Common myeloid progenitor, CD34-positive (primary cell): ENCODE measurements at regions not wholly inside any gene's neighbourhood (a gene's known extent, or its start where the extent isn't known, plus 50 kb on each side); places are given as distances from the start of the nearest gene placed in this dataset.
A peak's percentile ranks its signal among the peaks of the same experiment; 100 is the strongest.

Experiments used
- CTCF ChIA-PET: fragments of 350-600 bp; sonication (Branson Sonifier 250); formaldehyde crosslinking; loops from one replicate; lab custom pipeline; 2021; ENCODE audit warnings: antibody characterized with exemption; lab: Charles Lee
- POLR2A ChIA-PET: fragments of 350-600 bp; sonication (Branson Sonifier 250); formaldehyde crosslinking; loops from one replicate; lab custom pipeline; 2021; ENCODE audit warnings: antibody characterized with exemption; lab: Charles Lee
- DNase-seq, 3 donors: peaks; one replicate each; pipeline versions ENCODE4 v3.0.0 to v3.0.0-alpha.2; 2013
- H3K27ac ChIP-seq, 2 experiments: 1 replicate in 1 of 2; 2 replicates in 1 of 2; pipeline ENCODE4 v1.7.0; 2013; ENCODE audit warnings: inconsistent platforms in 2 of 2, low read length in 2 of 2, mild to moderate bottlenecking in 2 of 2, low read depth in 1 of 2, moderate library complexity in 1 of 2; ENCODE audit not compliant: severe bottlenecking in 2 of 2, insufficient read depth in 1 of 2, poor library complexity in 1 of 2
- H3K27me3 ChIP-seq, 5 experiments: replicated peaks in 2 of 5; 1 replicate in 3 of 5; 2 replicates in 2 of 5; pipeline versions ENCODE4 v1.6.1 to v1.7.0; 2013; ENCODE audit warnings: low read length in 4 of 5, mild to moderate bottlenecking in 2 of 5, moderate library complexity in 2 of 5, inconsistent platforms in 1 of 5; ENCODE audit not compliant: insufficient read depth in 5 of 5, control insufficient read depth in 4 of 5
- H3K36me3 ChIP-seq, 4 experiments: 1 replicate in 2 of 4; 2 replicates in 2 of 4; pipeline versions ENCODE4 v1.6.1 to v1.7.0; 2013; ENCODE audit warnings: low read length in 3 of 4, control low read depth in 1 of 4, mild to moderate bottlenecking in 1 of 4; ENCODE audit not compliant: control insufficient read depth in 4 of 4, insufficient read depth in 4 of 4
- H3K4me1 ChIP-seq, 4 experiments: 1 replicate in 3 of 4; 2 replicates in 1 of 4; pipeline versions ENCODE4 v1.6.1 to v1.7.1; 2013; ENCODE audit warnings: low read length in 3 of 4, mild to moderate bottlenecking in 3 of 4, control low read depth in 1 of 4, inconsistent platforms in 1 of 4, moderate library complexity in 1 of 4; ENCODE audit not compliant: control insufficient read depth in 4 of 4, insufficient read depth in 4 of 4; ENCODE audit errors: control extremely low read depth in 1 of 4
- H3K4me3 ChIP-seq, 7 experiments: 1 replicate in 4 of 7; 2 replicates in 3 of 7; pipeline versions ENCODE4 v1.5.1 to v1.7.0; 2013; ENCODE audit warnings: mild to moderate bottlenecking in 7 of 7, low read length in 6 of 7, moderate library complexity in 6 of 7, inconsistent platforms in 2 of 7, low read depth in 2 of 7, control low read depth in 1 of 7; ENCODE audit not compliant: insufficient read depth in 4 of 7, control insufficient read depth in 1 of 7; ENCODE audit errors: extremely low read depth in 1 of 7
- H3K9me3 ChIP-seq, 5 experiments: 1 replicate in 4 of 5; 2 replicates in 1 of 5; pipeline versions ENCODE4 v1.6.1 to v1.7.1; 2013; ENCODE audit warnings: low read length in 4 of 5, mild to moderate bottlenecking in 2 of 5, inconsistent platforms in 1 of 5, low read depth in 1 of 5, moderate library complexity in 1 of 5; ENCODE audit not compliant: control insufficient read depth in 4 of 5, insufficient read depth in 2 of 5; ENCODE audit errors: control extremely low read depth in 1 of 5
- WGBS: methylation state at CpG from one replicate; pipeline ENCODE4 v1.1.5; 2013; ENCODE audit not compliant: insufficient coverage; 5-methylcytosine and 5-hydroxymethylcytosine counted together

- CTCF ChIA-PET, result interaction anchor here (1.0 kb wide), 1 partner anchor 18 kb away, joined by 3 read pairs; no protein-coding TSS in a partner anchor
Measured at GRCh38 chr5:10118150-10118549, 131.5 kb downstream of the ATPSCKMT start.

GRCh38 chr5:10116594-10116993 is 133.1 kb downstream of the ATPSCKMT start:
- Histone ChIP-seq H3K9me3 (no peaks in the 10 kb centered on the region), H3K27me3 (no peaks in the 10 kb centered on the region), H3K4me3 (no peak overlapping the region), H3K4me1 (no peaks in the 10 kb centered on the region), H3K27ac (no peak overlapping the region), H3K36me3 (no peaks in the 10 kb centered on the region)
- ChIA-PET CTCF (no interaction called here), POLR2A (no interaction called here)
- DNase-seq, result no peak

More at GRCh38 chr5:10118150-10118549, 131.5 kb downstream of the ATPSCKMT start:
- Histone ChIP-seq H3K4me1 (no peaks in the 10 kb centered on the region), H3K9me3 (no peaks in the 10 kb centered on the region), H3K27ac (no peak overlapping the region), H3K4me3 (no peak overlapping the region), H3K36me3 (no peaks in the 10 kb centered on the region), H3K27me3 (no peaks in the 10 kb centered on the region)
- DNase-seq, result no peak
- POLR2A ChIA-PET, result no interaction called here

GRCh38 chr5:10115669-10116068 is 134.0 kb downstream of the ATPSCKMT start:
- POLR2A ChIA-PET, result no interaction called here
- Histone ChIP-seq H3K4me1 (no peaks in the 10 kb centered on the region), H3K27me3 (no peaks in the 10 kb centered on the region), H3K4me3 (no peak overlapping the region), H3K27ac (no peak overlapping the region), H3K36me3 (no peaks in the 10 kb centered on the region), H3K9me3 (no peaks in the 10 kb centered on the region)
- WGBS, result 100% methylated on average over 4 of the region's 4 CpGs
- CTCF ChIA-PET, result no interaction called here
- no peak for DNase-seq

GRCh38 chr5:10111571-10111970 is 138.1 kb downstream of the ATPSCKMT start:
- H3K27ac ChIP-seq, result no peak overlapping the region
- H3K4me3 ChIP-seq, result no peak overlapping the region
- no peaks in the 10 kb centered on the region for H3K36me3 ChIP-seq
- no peaks in the 10 kb centered on the region for H3K4me1 ChIP-seq
- 24% methylated on average over 7 of the region's 7 CpGs for WGBS
- peaks cover 0 to 2% (median 0%) of the 10 kb centered on the region in 5 experiments for H3K27me3 ChIP-seq
- CTCF ChIA-PET, result no interaction called here
- peak in 1 of 3 donors; percentile 7 for DNase-seq
- POLR2A ChIA-PET, result no interaction called here
- no peaks in the 10 kb centered on the region for H3K9me3 ChIP-seq

GRCh38 chr5:10110228-10110627 is 139.5 kb downstream of the ATPSCKMT start:
- ChIA-PET POLR2A (no interaction called here), CTCF (no interaction called here)
- no peaks in the 10 kb centered on the region for H3K4me1 ChIP-seq
- 98% methylated on average over 10 of the region's 10 CpGs for WGBS
- no peaks in the 10 kb centered on the region for H3K9me3 ChIP-seq
- no peak overlapping the region for H3K4me3 ChIP-seq
- no peaks in the 10 kb centered on the region for H3K36me3 ChIP-seq
- no peak overlapping the region for H3K27ac ChIP-seq
- no peak for DNase-seq
- peaks cover 0 to 2% (median 0%) of the 10 kb centered on the region in 5 experiments for H3K27me3 ChIP-seq

- Histone ChIP-seq H3K27me3 (peaks cover 0 to 2% (median 0%) of the 10 kb centered on the region in 5 experiments), H3K27ac (no peak overlapping the region), H3K36me3 (no peaks in the 10 kb centered on the region), H3K4me3 (no peak overlapping the region), H3K4me1 (no peaks in the 10 kb centered on the region), H3K9me3 (no peaks in the 10 kb centered on the region)
- ChIA-PET CTCF (no interaction called here), POLR2A (no interaction called here)
- no peak for DNase-seq
- 86% methylated on average over 5 of the region's 7 CpGs for WGBS
Measured at GRCh38 chr5:10109299-10109698, 140.4 kb downstream of the ATPSCKMT start.

GRCh38 chr5:10106806-10107205 is 142.9 kb downstream of the ATPSCKMT start:
- H3K9me3 ChIP-seq, result no peaks in the 10 kb centered on the region
- no CpG with 5 or more reads among the region's 1 CpG for WGBS
- CTCF ChIA-PET, result no interaction called here

More at GRCh38 chr5:10106806-10107205, 142.9 kb downstream of the ATPSCKMT start:
- H3K27me3 ChIP-seq, result peaks cover 0 to 2% (median 0%) of the 10 kb centered on the region in 5 experiments
- H3K4me3 ChIP-seq, result no peak overlapping the region
- POLR2A ChIA-PET, result no interaction called here
- H3K4me1 ChIP-seq, result no peaks in the 10 kb centered on the region
- DNase-seq, result no peak
- H3K36me3 ChIP-seq, result no peaks in the 10 kb centered on the region
- no peak overlapping the region for H3K27ac ChIP-seq
